22Rv1 (cell line): ENCODE measurements at regions not wholly inside any gene's neighbourhood (a gene's known extent, or its start where the extent isn't known, plus 50 kb on each side); places are given as distances from the start of the nearest gene placed in this dataset.

Source experiments
- ZFX ChIP-seq: fragments of 450-650 bp; IDR thresholded peaks from 2 replicates; pipeline ENCODE4 v1.6.1; 2017; ENCODE audit warnings: antibody characterized with exemption, borderline replicate concordance
- TF ChIP-seq, protein P1 (sequence below): fragments of 450-650 bp; IDR thresholded peaks from 2 replicates; pipeline ENCODE4 v1.5.1; 2017; ENCODE audit warnings: mild to moderate bottlenecking

DNA sequence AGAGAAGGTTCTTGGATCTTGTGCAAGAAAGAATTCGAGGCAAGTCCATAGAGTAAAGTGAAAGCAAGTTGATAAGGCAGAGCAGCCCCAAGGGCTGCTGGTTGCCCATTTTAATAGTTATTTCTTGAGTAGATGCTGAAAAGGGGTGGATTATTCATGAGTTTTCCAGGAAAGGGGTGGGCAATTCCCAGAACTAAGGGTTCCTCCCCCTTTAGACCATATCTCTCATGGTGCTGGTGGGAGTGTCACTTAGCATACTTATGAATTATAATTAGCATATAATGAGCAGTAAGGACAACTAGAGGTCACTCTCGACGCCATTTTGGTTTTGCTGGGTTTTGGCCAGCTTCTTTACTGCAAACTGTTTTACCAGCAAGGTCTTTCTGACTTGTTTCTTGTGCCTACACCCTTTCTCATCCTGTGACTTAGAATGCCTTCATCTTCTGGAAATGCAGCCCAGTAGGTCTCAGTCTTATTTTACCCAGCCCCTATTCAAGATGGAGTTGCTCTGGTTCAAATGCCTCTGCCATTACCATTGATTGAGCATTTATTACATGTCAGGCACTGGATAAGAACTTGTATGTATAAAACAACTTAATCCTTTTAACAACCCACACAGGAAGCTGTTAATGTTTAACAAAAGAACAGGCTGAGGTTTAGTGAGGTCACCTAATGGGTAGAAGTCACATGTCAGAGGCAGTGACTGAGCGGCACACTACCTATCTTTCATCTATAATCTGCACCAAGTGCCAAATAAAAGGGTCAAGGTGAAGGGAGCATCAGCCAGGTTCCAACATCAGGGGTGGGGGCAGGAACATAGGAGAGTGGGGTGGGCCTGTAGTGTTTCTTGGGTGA is 250.9 kb downstream of the ICOS start:
- TF ChIP-seq, protein P1, sequence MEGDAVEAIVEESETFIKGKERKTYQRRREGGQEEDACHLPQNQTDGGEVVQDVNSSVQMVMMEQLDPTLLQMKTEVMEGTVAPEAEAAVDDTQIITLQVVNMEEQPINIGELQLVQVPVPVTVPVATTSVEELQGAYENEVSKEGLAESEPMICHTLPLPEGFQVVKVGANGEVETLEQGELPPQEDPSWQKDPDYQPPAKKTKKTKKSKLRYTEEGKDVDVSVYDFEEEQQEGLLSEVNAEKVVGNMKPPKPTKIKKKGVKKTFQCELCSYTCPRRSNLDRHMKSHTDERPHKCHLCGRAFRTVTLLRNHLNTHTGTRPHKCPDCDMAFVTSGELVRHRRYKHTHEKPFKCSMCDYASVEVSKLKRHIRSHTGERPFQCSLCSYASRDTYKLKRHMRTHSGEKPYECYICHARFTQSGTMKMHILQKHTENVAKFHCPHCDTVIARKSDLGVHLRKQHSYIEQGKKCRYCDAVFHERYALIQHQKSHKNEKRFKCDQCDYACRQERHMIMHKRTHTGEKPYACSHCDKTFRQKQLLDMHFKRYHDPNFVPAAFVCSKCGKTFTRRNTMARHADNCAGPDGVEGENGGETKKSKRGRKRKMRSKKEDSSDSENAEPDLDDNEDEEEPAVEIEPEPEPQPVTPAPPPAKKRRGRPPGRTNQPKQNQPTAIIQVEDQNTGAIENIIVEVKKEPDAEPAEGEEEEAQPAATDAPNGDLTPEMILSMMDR: no peak
- no peak for TF ChIP-seq ZFX
